ENCODE measurements at regions not wholly inside any gene's neighbourhood (a gene's known extent, or its start where the extent isn't known, plus 50 kb on each side); places are given as distances from the start of the nearest gene placed in this dataset.

- TF ChIP-seq EZH2 (IDR thresholded peaks at IDR 0.05; ENCODE audit: low read length), result no peak
- no peak for TF ChIP-seq CTCF (optimal IDR thresholded peaks at IDR 0.05 in 1 of 3, IDR thresholded peaks at IDR 0.05 in 1 of 3, conservative IDR thresholded peaks at IDR 0.05 in 1 of 3; ENCODE audit: extremely low read depth in 1 of 3, insufficient read depth in 2 of 3, low read length in 3 of 3)
- no peak overlapping the region for H3K9ac ChIP-seq (ENCODE audit: control insufficient read depth, extremely low read depth, insufficient read depth, low read length)
- H4K20me1 ChIP-seq (ENCODE audit: control insufficient read depth, extremely low read depth, insufficient read depth, low read length), result no peaks in the 10 kb centered on the region
- H3K79me2 ChIP-seq (ENCODE audit: control insufficient read depth, insufficient read depth, low read length), result no peaks in the 10 kb centered on the region
- H3K4me1 ChIP-seq (ENCODE audit: control insufficient read depth, extremely low read depth, insufficient read depth, low read length), result no peaks in the 10 kb centered on the region
- no peaks in the 10 kb centered on the region for H3K9me3 ChIP-seq (ENCODE audit: control insufficient read depth, low read depth, low read length)
- DNase-seq (ENCODE audit: low read depth, low spot score), result no peak
- H3K27me3 ChIP-seq (ENCODE audit: control insufficient read depth, extremely low read depth, insufficient read depth, low read length), result no peaks in the 10 kb centered on the region
- no peak overlapping the region for H3K4me3 ChIP-seq (ENCODE audit: control insufficient read depth in 2 of 3, extremely low read depth in 1 of 3, insufficient read depth in 2 of 3, low read depth in 1 of 3, low read length in 3 of 3)
- H2AFZ ChIP-seq (ENCODE audit: control insufficient read depth, low read length), result no peak overlapping the region
- H3K27ac ChIP-seq (ENCODE audit: control insufficient read depth, insufficient read depth, low read length), result no peak overlapping the region
- FAIRE-seq, result no peak
- no peaks in the 10 kb centered on the region for H3K9me1 ChIP-seq (ENCODE audit: control insufficient read depth, extremely low read depth, insufficient read depth, low read length)
- no peaks in the 10 kb centered on the region for H3K36me3 ChIP-seq (ENCODE audit: control insufficient read depth in 2 of 2, extremely low read depth in 1 of 2, insufficient read depth in 2 of 2, low read length in 2 of 2)
- H3K4me2 ChIP-seq (ENCODE audit: control insufficient read depth, extremely low read depth, insufficient read depth, low read depth, low read length), result no peak overlapping the region
- dilution Hi-C loops (cut with MboI; ENCODE audit: extremely low pct_ligation_motif_present, low sequenced_read_pairs), result no loop called here
These were observed 519.1 kb downstream of the IQCM start for GRCh38 chr4:149296503-149296902.

DNA sequence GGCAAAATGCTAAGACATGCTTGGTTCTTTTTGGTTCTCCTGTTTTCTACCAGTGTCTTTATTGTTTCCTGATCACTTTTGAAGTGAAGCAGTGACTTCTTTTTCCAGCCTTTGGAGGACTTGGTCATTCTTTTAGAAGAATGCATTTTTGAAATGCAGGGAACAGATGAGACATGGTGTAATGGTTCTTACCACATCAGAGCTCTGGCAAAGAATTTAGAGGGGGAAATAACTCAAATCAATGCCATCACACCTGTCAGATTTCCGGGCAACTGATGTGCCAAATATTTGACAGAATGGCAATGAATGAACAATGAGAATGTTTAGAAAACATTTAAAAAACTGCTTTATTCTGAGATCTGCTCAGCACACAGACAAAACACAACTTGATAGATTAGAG is 519.6 kb downstream of the IQCM start:
- dilution Hi-C loops (cut with MboI; ENCODE audit: extremely low pct_ligation_motif_present, low sequenced_read_pairs), result no loop called here
- no peak for FAIRE-seq
- TF ChIP-seq EZH2 (IDR thresholded peaks at IDR 0.05; ENCODE audit: low read length), result no peak
- no peak for TF ChIP-seq CTCF (optimal IDR thresholded peaks at IDR 0.05 in 1 of 3, IDR thresholded peaks at IDR 0.05 in 1 of 3, conservative IDR thresholded peaks at IDR 0.05 in 1 of 3; ENCODE audit: extremely low read depth in 1 of 3, insufficient read depth in 2 of 3, low read length in 3 of 3)

More for the DNA sequence above, 519.6 kb downstream of the IQCM start:
- no peaks in the 10 kb centered on the region for H3K4me1 ChIP-seq (ENCODE audit: control insufficient read depth, extremely low read depth, insufficient read depth, low read length)
- no peaks in the 10 kb centered on the region for H3K9me1 ChIP-seq (ENCODE audit: control insufficient read depth, extremely low read depth, insufficient read depth, low read length)
- no peak overlapping the region for H3K9ac ChIP-seq (ENCODE audit: control insufficient read depth, extremely low read depth, insufficient read depth, low read length)
- no peaks in the 10 kb centered on the region for H4K20me1 ChIP-seq (ENCODE audit: control insufficient read depth, extremely low read depth, insufficient read depth, low read length)
- no peaks in the 10 kb centered on the region for H3K79me2 ChIP-seq (ENCODE audit: control insufficient read depth, insufficient read depth, low read length)
- H2AFZ ChIP-seq (ENCODE audit: control insufficient read depth, low read length), result no peak overlapping the region
- H3K4me3 ChIP-seq (ENCODE audit: control insufficient read depth in 2 of 3, extremely low read depth in 1 of 3, insufficient read depth in 2 of 3, low read depth in 1 of 3, low read length in 3 of 3), result no peak overlapping the region
- DNase-seq (ENCODE audit: low read depth, low spot score), result no peak
- no peaks in the 10 kb centered on the region for H3K27me3 ChIP-seq (ENCODE audit: control insufficient read depth, extremely low read depth, insufficient read depth, low read length)
- no peaks in the 10 kb centered on the region for H3K36me3 ChIP-seq (ENCODE audit: control insufficient read depth in 2 of 2, extremely low read depth in 1 of 2, insufficient read depth in 2 of 2, low read length in 2 of 2)
- no peak overlapping the region for H3K4me2 ChIP-seq (ENCODE audit: control insufficient read depth, extremely low read depth, insufficient read depth, low read depth, low read length)
- no peak overlapping the region for H3K27ac ChIP-seq (ENCODE audit: control insufficient read depth, insufficient read depth, low read length)
- H3K9me3 ChIP-seq (ENCODE audit: control insufficient read depth, low read depth, low read length), result no peaks in the 10 kb centered on the region
